ENCODE measurements at regions not wholly inside any gene's neighbourhood (a gene's known extent, or its start where the extent isn't known, plus 50 kb on each side); places are given as distances from the start of the nearest gene placed in this dataset.

DNA sequence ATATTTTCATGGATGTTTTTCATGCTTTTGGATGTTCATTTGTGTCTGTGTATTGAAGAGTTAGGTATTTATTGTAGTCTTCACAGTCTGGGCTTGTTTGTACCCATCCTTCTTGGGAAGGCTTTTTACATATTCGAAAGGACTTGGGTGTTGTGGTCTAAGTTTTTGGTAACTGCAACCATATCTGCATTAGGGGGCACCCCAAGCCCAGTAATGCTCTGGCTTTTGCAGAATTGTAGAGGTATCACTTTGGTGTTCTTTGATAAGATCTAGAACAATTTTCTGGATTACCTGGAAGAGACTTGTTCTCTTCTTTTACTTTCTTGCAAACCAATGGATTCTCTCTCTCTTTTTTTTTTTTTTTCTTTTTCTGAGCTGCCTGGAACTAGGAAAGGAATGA lies 581.3 kb downstream of the DACH1 start:
- TF ChIP-seq, protein P1, sequence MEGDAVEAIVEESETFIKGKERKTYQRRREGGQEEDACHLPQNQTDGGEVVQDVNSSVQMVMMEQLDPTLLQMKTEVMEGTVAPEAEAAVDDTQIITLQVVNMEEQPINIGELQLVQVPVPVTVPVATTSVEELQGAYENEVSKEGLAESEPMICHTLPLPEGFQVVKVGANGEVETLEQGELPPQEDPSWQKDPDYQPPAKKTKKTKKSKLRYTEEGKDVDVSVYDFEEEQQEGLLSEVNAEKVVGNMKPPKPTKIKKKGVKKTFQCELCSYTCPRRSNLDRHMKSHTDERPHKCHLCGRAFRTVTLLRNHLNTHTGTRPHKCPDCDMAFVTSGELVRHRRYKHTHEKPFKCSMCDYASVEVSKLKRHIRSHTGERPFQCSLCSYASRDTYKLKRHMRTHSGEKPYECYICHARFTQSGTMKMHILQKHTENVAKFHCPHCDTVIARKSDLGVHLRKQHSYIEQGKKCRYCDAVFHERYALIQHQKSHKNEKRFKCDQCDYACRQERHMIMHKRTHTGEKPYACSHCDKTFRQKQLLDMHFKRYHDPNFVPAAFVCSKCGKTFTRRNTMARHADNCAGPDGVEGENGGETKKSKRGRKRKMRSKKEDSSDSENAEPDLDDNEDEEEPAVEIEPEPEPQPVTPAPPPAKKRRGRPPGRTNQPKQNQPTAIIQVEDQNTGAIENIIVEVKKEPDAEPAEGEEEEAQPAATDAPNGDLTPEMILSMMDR (optimal IDR thresholded peaks at IDR 0.05 in 1 of 3, IDR thresholded peaks at IDR 0.05 in 1 of 3, conservative IDR thresholded peaks at IDR 0.05 in 1 of 3; ENCODE audit: extremely low read depth in 1 of 3, insufficient read depth in 2 of 3, low read length in 3 of 3), result no peak
- no peak for TF ChIP-seq EZH2 (IDR thresholded peaks at IDR 0.05; ENCODE audit: low read length)
